Muscle layer of duodenum (tissue), 2 donors: ENCODE measurements at regions not wholly inside any gene's neighbourhood (a gene's known extent, or its start where the extent isn't known, plus 50 kb on each side); places are given as distances from the start of the nearest gene placed in this dataset.
A peak's percentile ranks its signal among the peaks of the same experiment; 100 is the strongest.
"Not testable (repeated sequence)": the region's sequence is repeated elsewhere in the genome, so short reads cannot be mapped to it uniquely, and the experiment has no call there.

Source experiments
- H3K27ac ChIP-seq: one replicate; pipeline ENCODE4 v1.7.0; 2013; ENCODE audit warnings: mild to moderate bottlenecking, low read length
- H3K27me3 ChIP-seq: one replicate; pipeline ENCODE4 v1.7.0; 2013; ENCODE audit warnings: low read depth, mild to moderate bottlenecking, control low read depth, low read length
- H3K36me3 ChIP-seq, 2 donors: one replicate each; pipeline ENCODE4 v1.7.0; 2013; ENCODE audit warnings: low read length in 2 of 2, control low read depth in 1 of 2, mild to moderate bottlenecking in 1 of 2; ENCODE audit not compliant: insufficient read depth in 2 of 2, control insufficient read depth in 1 of 2
- H3K4me1 ChIP-seq, 2 donors: one replicate each; pipeline ENCODE4 v1.7.0; 2013; ENCODE audit warnings: low read length in 2 of 2, mild to moderate bottlenecking in 2 of 2, control low read depth in 1 of 2, moderate library complexity in 1 of 2; ENCODE audit not compliant: insufficient read depth in 2 of 2, control insufficient read depth in 1 of 2
- H3K4me3 ChIP-seq, 2 donors: one replicate each; pipeline ENCODE4 v1.7.0; 2013; ENCODE audit warnings: low read length in 2 of 2, low read depth in 1 of 2, mild to moderate bottlenecking in 1 of 2
- H3K9me3 ChIP-seq, 2 donors: one replicate each; pipeline ENCODE4 v1.7.0; 2013; ENCODE audit warnings: low read length in 2 of 2, control low read depth in 1 of 2, mild to moderate bottlenecking in 1 of 2; ENCODE audit not compliant: control insufficient read depth in 1 of 2
- donor health status: healthy.

DNA sequence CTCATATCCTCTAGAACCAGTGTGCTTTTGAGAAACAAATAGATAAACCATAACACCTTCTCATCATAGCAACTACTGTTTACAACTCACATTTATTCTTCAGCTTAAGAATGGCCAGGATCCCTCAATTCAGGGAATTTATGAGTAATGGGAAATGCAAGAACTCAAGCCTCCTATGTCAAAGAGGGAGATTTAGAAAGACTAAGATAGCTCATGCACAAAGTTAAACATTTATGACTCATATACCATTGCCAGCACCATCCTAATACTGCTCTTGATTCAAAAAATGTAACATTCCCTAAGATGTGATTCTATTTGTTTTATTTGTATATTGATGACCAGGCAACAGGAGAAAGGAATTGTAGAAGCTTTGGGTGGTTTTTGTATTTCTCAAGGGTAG, 172.8 kb downstream of the CYP26B1 start:
- Histone ChIP-seq H3K27ac (no peak overlapping the region), H3K27me3 (no peaks in the 10 kb centered on the region), H3K36me3 (no peaks in the 10 kb centered on the region), H3K4me3 (no peak overlapping the region), H3K9me3 (peaks cover 0 to 5% of the 10 kb centered on the region in 2 donors), H3K4me1 (no peaks in the 10 kb centered on the region)

GRCh38 chr2:71971493-71971892, 176.2 kb downstream of the CYP26B1 start:
- Histone ChIP-seq H3K9me3 (no peaks in the 10 kb centered on the region), H3K36me3 (no peaks in the 10 kb centered on the region), H3K4me3 (no peak overlapping the region), H3K27ac (no peak overlapping the region), H3K27me3 (no peaks in the 10 kb centered on the region), H3K4me1 (no peaks in the 10 kb centered on the region)

DNA sequence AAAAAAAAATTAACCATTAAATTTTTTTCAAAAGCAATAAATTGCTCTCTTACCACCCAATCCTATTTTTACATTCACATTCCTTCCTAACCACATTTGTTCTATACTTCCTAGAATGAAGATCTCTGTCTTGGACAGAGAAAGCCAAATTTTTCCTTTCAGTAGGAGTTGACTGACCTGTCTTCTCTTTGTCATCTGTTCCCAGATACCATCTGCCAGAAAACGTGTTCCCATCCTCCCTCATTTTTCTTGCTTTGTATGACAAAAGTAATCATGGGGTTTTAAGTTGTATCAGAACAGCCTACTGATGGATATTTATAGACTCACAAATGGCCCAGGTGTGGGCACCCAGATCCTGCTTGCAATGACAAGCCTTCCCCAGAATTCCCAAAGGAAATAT, 182.1 kb downstream of the CYP26B1 start:
- Histone ChIP-seq H3K27me3 (no peaks in the 10 kb centered on the region), H3K9me3 (no peaks in the 10 kb centered on the region), H3K4me3 (no peak overlapping the region), H3K36me3 (no peaks in the 10 kb centered on the region), H3K27ac (no peak overlapping the region), H3K4me1 (no peaks in the 10 kb centered on the region)

DNA sequence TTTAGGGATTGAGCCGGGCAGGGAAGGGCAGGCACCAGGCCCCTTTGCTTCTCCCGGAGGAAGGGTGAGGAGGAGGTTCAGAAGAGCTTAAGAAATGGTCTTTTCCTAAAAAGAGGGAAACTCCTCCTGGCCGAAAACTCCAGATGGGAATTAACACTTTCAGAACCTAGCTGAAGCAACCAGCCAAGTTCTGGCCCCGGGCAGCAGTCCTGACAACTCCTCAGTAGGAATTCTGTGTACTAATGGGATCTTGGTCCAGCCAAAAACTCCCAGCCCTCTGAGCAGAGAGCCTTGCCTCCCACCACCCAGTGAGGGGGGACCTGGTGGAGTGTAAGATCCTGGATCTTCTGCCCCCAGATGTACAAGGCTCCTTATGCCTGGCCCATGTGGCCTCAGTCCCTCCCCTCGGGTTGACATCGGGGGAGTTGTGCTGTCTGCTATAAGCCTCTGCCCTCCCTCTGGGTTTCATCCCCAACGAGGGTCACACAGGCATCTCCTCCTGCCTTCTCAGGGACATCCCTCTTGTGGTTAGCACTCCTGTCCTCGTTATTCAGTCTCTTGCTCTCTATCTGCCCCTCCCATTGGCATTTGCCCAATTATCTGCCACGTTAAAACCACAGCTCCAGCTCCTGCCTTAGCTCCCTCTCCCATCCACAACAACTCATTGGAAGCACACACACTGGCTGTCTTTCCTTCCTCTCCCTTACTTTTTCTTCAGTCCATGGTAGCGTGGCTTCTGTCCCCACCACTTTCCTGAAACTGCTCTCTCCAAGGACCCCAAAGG, 184.6 kb downstream of the CYP26B1 start:
- no peaks in the 10 kb centered on the region for H3K4me1 ChIP-seq
- H3K4me3 ChIP-seq = no peak overlapping the region
- H3K9me3 ChIP-seq = peaks cover 0 to 14% of the 10 kb centered on the region in 2 donors
- no peaks in the 10 kb centered on the region for H3K36me3 ChIP-seq
- no peak overlapping the region for H3K27ac ChIP-seq
- no peaks in the 10 kb centered on the region for H3K27me3 ChIP-seq

GRCh38 chr2:71962350-71962749, 185.3 kb downstream of the CYP26B1 start:
- Histone ChIP-seq H3K27ac (no peak overlapping the region), H3K4me3 (no peak overlapping the region)

DNA sequence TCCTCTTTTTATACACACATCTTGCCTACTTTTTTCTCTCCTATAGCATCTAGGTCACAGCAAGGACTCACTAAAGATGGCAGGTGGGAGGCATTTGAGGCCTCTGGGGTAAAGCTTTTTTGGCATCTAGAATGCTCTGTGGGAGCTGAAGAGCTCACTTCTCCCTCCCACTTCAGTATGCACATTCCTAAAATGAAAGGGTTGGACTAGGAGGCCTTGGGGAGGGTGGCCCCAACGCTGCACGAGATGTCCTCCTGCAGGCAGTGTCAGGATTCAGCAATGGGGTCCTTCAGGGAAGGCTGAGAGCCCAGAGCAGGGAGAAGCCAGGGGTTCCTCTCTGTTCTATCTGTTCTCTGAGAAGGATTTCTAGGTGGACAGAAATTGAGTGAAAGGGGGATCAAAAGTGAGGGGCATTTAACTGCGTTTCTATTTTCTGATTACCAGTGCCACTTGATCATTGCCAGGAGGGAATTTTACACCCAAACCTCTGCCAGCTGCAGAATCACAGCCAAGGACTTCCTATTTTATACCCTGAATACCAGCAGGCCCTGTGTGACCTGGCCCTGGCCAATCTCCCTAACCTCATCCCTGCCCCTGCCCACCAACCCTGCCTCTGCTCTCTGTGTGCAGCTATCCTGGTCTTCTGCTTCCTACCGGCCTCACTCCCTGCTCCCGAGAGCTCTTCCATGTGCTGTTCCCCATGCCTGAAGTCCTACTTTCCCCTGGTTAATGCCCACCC, 186.2 kb downstream of the CYP26B1 start:
- H3K4me3 ChIP-seq = no peak overlapping the region
- H3K27ac ChIP-seq = no peak overlapping the region
- H3K4me1 ChIP-seq = no peaks in the 10 kb centered on the region
- no peaks in the 10 kb centered on the region for H3K27me3 ChIP-seq
- H3K9me3 ChIP-seq = peaks cover 0 to 24% of the 10 kb centered on the region in 2 donors
- no peaks in the 10 kb centered on the region for H3K36me3 ChIP-seq

More at GRCh38 chr2:71962350-71962749, 185.3 kb downstream of the CYP26B1 start:
- Histone ChIP-seq H3K9me3 (peaks cover 0 to 22% of the 10 kb centered on the region in 2 donors), H3K36me3 (no peaks in the 10 kb centered on the region), H3K4me1 (no peaks in the 10 kb centered on the region), H3K27me3 (no peaks in the 10 kb centered on the region)

GRCh38 chr2:71959494-71959893, 188.2 kb downstream of the CYP26B1 start:
- peaks cover 0 to 31% of the 10 kb centered on the region in 2 donors for H3K9me3 ChIP-seq
- no peak overlapping the region for H3K27ac ChIP-seq
- H3K4me3 ChIP-seq = no peak overlapping the region
- no peaks in the 10 kb centered on the region for H3K27me3 ChIP-seq
- H3K4me1 ChIP-seq = no peaks in the 10 kb centered on the region
- H3K36me3 ChIP-seq = no peaks in the 10 kb centered on the region

DNA sequence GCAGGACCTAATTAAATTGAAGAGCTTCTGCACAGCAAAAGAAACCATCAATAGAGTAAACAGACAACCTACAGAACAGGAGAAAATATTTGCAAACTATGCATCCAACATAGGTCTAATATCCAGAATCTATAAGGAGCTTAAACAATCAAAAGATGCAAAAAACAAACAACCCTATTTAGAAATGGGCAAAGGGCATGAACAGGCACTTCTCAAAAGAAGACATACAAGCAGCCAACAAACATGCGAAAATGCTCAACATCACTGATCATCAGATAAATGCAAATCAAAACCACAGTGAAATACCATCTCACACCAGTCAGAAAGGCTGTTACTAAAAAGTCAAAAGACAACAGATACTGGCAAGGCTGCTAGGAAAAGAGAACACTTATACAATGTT, 189.2 kb downstream of the CYP26B1 start:
- not testable (repeated sequence) for H3K36me3 ChIP-seq, H3K4me1 ChIP-seq, H3K27ac ChIP-seq, H3K4me3 ChIP-seq, H3K27me3 ChIP-seq
- peaks cover 0 to 31% of the 10 kb centered on the region in 2 donors for H3K9me3 ChIP-seq

DNA sequence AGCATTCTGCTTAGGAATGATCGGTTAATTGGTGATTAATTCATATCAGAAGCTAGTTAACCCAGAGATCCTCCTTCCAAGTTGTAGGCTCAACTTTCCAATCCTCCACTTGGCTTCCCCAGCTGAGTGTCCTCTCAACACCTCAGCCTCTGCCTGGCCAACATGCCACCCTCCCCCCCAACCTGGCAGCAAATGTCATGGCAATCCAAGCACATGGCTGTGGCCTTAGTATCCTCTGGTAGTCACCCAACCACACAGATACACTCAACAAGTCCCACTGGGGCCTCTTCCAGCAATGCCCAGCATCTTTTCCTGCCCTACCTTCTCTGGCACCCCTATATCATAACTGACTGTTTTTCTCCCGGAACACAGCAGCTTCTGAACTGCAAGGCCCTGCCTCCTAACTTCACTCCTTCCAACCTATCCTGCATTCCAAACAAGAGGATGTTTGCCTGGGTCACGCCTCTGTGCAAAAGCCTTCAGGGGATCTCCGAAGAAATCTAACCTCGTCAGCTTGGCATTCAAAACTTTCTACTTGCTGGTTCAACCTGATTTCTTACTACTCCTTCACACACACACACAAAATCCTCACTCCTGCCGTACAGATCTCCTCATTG, 195.0 kb downstream of the CYP26B1 start:
- Histone ChIP-seq H3K27me3 (no peaks in the 10 kb centered on the region), H3K9me3 (peaks cover 0 to 12% of the 10 kb centered on the region in 2 donors), H3K4me1 (no peaks in the 10 kb centered on the region), H3K36me3 (no peaks in the 10 kb centered on the region), H3K27ac (no peak overlapping the region), H3K4me3 (no peak overlapping the region)

DNA sequence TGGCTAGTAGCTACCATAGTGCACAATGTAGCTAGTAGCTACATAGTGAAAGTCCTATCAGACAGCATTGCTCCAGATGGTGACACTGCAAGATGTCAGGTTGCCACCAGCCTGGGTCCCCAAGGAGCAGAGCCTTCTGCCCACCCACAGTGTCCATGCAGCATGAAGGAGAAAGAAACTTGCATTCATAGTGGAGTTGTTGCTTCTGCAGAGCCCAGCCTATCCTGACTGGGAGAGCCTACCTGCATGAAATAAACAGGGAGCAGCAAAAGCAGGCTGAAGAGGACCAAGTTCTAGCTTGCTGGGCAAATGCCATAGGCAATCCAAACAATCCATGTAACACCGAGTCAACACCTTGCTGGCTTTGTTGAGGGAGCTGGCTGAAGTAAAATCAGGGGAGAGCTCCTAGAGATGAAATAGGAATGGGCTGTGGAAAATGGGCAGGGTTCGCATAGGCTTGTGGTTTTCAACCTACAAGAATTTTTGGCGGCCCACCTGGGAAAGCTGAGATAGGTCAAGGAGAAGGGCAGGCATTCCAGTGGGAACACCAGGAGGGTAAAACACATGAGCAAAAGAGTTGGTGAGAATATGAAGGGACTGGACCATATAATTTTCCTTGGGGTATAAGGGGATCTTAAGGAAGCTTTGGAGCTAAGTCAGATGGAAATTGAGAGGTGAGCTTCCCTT, 195.8 kb downstream of the CYP26B1 start:
- H3K4me3 ChIP-seq = no peak overlapping the region
- peaks cover 0 to 7% of the 10 kb centered on the region in 2 donors for H3K9me3 ChIP-seq
- no peaks in the 10 kb centered on the region for H3K4me1 ChIP-seq
- no peaks in the 10 kb centered on the region for H3K27me3 ChIP-seq
- no peaks in the 10 kb centered on the region for H3K36me3 ChIP-seq
- no peak overlapping the region for H3K27ac ChIP-seq

DNA sequence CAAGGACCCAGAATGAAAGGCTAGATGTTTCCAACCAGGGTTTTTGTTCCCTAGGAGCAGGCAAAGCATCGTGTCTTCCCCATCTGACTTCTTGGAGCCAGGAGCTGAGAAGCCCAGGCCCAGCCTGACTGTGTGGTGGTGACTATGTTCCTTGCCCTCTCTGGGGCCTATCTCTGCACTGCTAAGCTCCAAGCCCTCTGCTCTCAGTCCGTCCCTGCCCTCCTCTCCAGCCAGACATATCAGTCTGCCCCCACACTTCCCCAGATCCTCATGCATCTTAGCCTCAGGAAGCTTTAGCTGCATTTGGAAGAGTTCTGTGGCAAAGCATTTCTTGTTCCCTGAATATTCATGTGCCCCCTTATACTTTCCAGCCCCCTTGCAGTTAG, 196.6 kb downstream of the CYP26B1 start:
- Histone ChIP-seq H3K27me3 (no peaks in the 10 kb centered on the region), H3K27ac (peak overlapping the region; percentile 19), H3K9me3 (peaks cover 0 to 3% of the 10 kb centered on the region in 2 donors), H3K4me3 (no peak overlapping the region), H3K36me3 (no peaks in the 10 kb centered on the region), H3K4me1 (no peaks in the 10 kb centered on the region)
